Tibial artery (tissue), 4 donors: ENCODE measurements at regions not wholly inside any gene's neighbourhood (a gene's known extent, or its start where the extent isn't known, plus 50 kb on each side); places are given as distances from the start of the nearest gene placed in this dataset.

ENCODE experiments used
- DNase-seq, 2 donors: peaks; one replicate each; pipeline ENCODE4 v3.0.0-alpha.2; 2019
- H3K27ac ChIP-seq, 2 donors: fragments of 200-600 bp; sonication (generic) in 1 of 2; 1 replicate in 1 of 2; 2 replicates in 1 of 2; pipeline ENCODE4 v1.5.1; 2018 to 2019; ENCODE audit warnings: mild to moderate bottlenecking in 1 of 2
- H3K27me3 ChIP-seq, 2 donors: fragments of 200-600 bp; sonication (generic) in 1 of 2; one replicate each; pipeline versions ENCODE4 v1.5.1 to v1.6.0; 2016 to 2019
- H3K36me3 ChIP-seq, 3 donors: fragments of 200-600 bp; sonication (generic) in 2 of 3; one replicate each; pipeline ENCODE4 v1.5.1; 2016 to 2019; ENCODE audit warnings: mild to moderate bottlenecking in 2 of 3
- H3K4me1 ChIP-seq, 4 donors: fragments of 200-600 bp; sonication (generic) in 2 of 4; 1 replicate in 3 of 4; 2 replicates in 1 of 4; pipeline ENCODE4 v1.5.1; 2016 to 2019
- H3K4me3 ChIP-seq, 2 donors: fragments of 200-600 bp; sonication (generic) in 1 of 2; 1 replicate in 1 of 2; 2 replicates in 1 of 2; pipeline ENCODE4 v1.5.1; 2018 to 2019; ENCODE audit warnings: mild to moderate bottlenecking in 2 of 2
- H3K9me3 ChIP-seq, 3 donors: fragments of 200-600 bp; sonication (generic) in 1 of 3; one replicate each; pipeline ENCODE4 v1.5.1; 2016 to 2019
- CTCF ChIP-seq, 2 experiments: fragments of 200-600 bp in 1 of 2; fragments of 450-650 bp in 1 of 2; IDR thresholded peaks; one replicate each; pipeline ENCODE4 v1.5.1; 2017 to 2019; ENCODE audit warnings: antibody characterized with exemption in 2 of 2, mild to moderate bottlenecking in 1 of 2, moderate library complexity in 1 of 2
- intact Hi-C: fragments of 100-400 bp; cut with DNase I; formaldehyde crosslinking; loops from one replicate; pipeline ENCODE4 v1.15.0; 2023; ENCODE audit warnings: low total_unique reads

GRCh38 chr5:125492977-125493376 lies 746.5 kb upstream of the ZNF608 start:
- no peak for DNase-seq
- H3K4me3 ChIP-seq, result no peak overlapping the region
- H3K27ac ChIP-seq, result no peak overlapping the region
- H3K36me3 ChIP-seq, result no peaks in the 10 kb centered on the region
- intact Hi-C loops, result no loop called here
- no peaks in the 10 kb centered on the region for H3K27me3 ChIP-seq
- TF ChIP-seq CTCF (IDR thresholded peaks at IDR 0.05), result no peak
- no peaks in the 10 kb centered on the region for H3K4me1 ChIP-seq
- H3K9me3 ChIP-seq, result no peaks in the 10 kb centered on the region

DNA sequence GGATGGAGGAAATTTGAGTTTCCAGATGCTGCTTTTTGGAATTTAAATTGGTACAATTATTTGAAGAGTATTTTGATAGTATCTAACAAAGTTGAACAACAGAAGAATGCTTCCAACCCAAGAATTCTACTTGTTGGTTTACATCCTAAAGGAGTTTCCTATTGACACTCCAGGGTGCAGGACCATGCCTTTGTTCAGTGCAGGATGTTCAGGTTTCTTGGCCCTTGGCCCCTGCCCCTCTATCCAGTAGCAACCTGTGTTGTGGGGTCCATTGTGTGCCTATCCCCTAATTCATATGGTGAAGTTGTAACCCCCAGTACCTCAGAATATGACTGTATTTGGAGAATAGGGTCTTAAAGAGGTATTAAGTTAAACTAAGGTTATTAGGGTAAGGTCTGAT lies 750.0 kb upstream of the ZNF608 start:
- intact Hi-C loops, result no loop called here
- no peaks in the 10 kb centered on the region for H3K36me3 ChIP-seq
- no peak for DNase-seq
- TF ChIP-seq CTCF (IDR thresholded peaks at IDR 0.05), result no peak
- no peaks in the 10 kb centered on the region for H3K9me3 ChIP-seq
- H3K27me3 ChIP-seq, result no peaks in the 10 kb centered on the region
- H3K27ac ChIP-seq, result no peak overlapping the region
- no peak overlapping the region for H3K4me3 ChIP-seq
- peaks cover 0 to 5% (median 0%) of the 10 kb centered on the region in 4 donors for H3K4me1 ChIP-seq

DNA sequence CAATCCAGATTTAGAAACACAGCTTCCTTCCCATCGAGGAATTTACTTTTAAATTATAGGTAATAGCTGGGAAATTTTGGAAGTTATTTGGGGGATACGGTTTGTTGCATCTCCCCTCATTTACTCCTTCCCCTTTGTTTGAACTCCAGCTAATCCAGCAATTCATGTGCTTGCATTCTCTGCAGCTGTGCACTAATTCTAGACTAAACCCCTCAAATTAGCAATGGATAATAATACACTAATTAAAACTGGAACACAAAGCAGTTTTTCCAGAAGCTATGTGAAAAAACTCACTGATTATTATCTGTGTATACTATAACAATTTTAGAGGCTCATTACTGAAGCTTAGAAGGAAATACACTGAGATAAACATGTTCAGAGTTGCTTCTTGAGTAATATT lies 751.2 kb upstream of the ZNF608 start:
- no peak for TF ChIP-seq CTCF (IDR thresholded peaks at IDR 0.05)
- no peak overlapping the region for H3K4me3 ChIP-seq
- H3K4me1 ChIP-seq, result peaks cover 0 to 5% (median 0%) of the 10 kb centered on the region in 4 donors
- H3K27me3 ChIP-seq, result no peaks in the 10 kb centered on the region
- intact Hi-C loops, result no loop called here
- no peaks in the 10 kb centered on the region for H3K36me3 ChIP-seq
- no peak for DNase-seq
- H3K9me3 ChIP-seq, result no peaks in the 10 kb centered on the region
- H3K27ac ChIP-seq, result no peak overlapping the region

DNA sequence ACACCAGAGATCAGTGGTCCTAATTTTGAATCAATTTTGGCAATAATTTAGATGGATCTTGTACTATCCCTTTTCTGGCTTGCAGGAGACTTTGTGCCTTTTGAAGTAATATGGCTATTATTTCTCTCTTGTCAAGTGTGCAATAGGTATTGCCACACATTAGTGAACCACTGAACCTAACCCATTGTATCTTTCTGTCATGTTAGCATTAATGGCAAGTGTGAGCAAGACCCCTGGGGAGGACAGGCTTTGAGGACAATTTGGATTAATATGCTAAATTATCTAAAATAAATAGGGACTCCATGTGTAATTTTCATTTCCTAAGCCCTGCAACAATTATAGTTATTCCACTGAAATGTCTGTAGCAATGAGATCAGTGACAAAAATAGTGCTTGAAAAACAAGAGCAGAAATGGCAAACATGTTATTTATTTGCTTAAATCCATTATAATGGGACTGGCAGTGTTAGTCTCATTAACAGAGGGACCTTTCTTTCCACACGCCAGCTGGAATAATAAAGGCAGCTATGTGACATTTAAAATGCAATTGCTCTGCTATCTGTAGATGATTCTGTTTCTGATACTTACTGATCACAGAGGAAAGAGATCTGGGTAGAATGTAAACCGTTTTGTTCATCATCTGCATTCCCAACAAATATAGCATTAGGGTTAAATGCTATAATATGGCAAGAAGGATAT lies 753.3 kb upstream of the ZNF608 start:
- Histone ChIP-seq H3K27me3 (no peaks in the 10 kb centered on the region), H3K4me1 (peaks cover 0 to 5% (median 0%) of the 10 kb centered on the region in 4 donors), H3K27ac (no peak overlapping the region), H3K36me3 (no peaks in the 10 kb centered on the region), H3K9me3 (no peaks in the 10 kb centered on the region), H3K4me3 (no peak overlapping the region)
- DNase-seq, result no peak
- TF ChIP-seq CTCF (IDR thresholded peaks at IDR 0.05), result no peak
- intact Hi-C loops, result no loop called here

- H3K9me3 ChIP-seq, result no peaks in the 10 kb centered on the region
- DNase-seq, result no peak
- H3K4me1 ChIP-seq, result peaks cover 0 to 5% (median 0%) of the 10 kb centered on the region in 4 donors
- intact Hi-C loops, result no loop called here
- H3K36me3 ChIP-seq, result no peaks in the 10 kb centered on the region
- H3K27ac ChIP-seq, result no peak overlapping the region
- no peaks in the 10 kb centered on the region for H3K27me3 ChIP-seq
- no peak overlapping the region for H3K4me3 ChIP-seq
- no peak for TF ChIP-seq CTCF (IDR thresholded peaks at IDR 0.05)
Observed at GRCh38 chr5:125501396-125501795, 755.0 kb upstream of the ZNF608 start.

DNA sequence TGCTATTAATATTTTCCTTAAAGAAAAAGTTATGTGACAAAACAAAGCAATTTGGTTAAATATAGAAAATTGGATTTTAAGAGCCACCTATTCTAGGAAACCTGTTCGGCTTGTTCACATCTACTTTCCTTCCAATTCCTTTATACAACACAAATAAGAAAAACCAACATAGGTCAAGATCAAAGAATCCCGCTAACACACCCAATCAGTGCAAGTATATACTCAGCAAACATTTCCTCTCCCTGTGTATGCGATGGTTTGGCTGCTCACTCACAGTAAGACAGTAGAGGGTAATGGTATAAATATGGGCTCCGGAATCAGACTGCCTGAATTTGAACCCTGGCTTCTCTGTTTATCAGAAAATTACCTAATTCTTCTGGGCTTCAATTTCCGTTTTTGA lies 757.5 kb upstream of the ZNF608 start:
- no peak overlapping the region for H3K27ac ChIP-seq
- no peak for DNase-seq
- intact Hi-C loops, result no loop called here

More for the DNA sequence above, 757.5 kb upstream of the ZNF608 start:
- TF ChIP-seq CTCF (IDR thresholded peaks at IDR 0.05), result no peak
- Histone ChIP-seq H3K36me3 (no peaks in the 10 kb centered on the region), H3K9me3 (no peaks in the 10 kb centered on the region), H3K27me3 (no peaks in the 10 kb centered on the region), H3K4me3 (no peak overlapping the region), H3K4me1 (peaks cover 0 to 5% (median 0%) of the 10 kb centered on the region in 4 donors)
